Testis (tissue), 2 donors: ENCODE measurements at regions not wholly inside any gene's neighbourhood (a gene's known extent, or its start where the extent isn't known, plus 50 kb on each side); places are given as distances from the start of the nearest gene placed in this dataset.

Experiments used
- CTCF ChIP-seq, 3 experiments: fragments of 450-650 bp in 2 of 3; fragments of 200-600 bp in 1 of 3; sonication (generic) in 1 of 3; IDR thresholded peaks; one replicate each; pipeline ENCODE4 v1.5.1; 2016 to 2019; ENCODE audit warnings: antibody characterized with exemption in 3 of 3, mild to moderate bottlenecking in 2 of 3, moderate library complexity in 1 of 3
- POLR2A ChIP-seq: fragments of 450-650 bp; IDR thresholded peaks from one replicate; pipeline ENCODE4 v1.6.1; 2017; ENCODE audit warnings: antibody characterized with exemption, mild to moderate bottlenecking, moderate library complexity

DNA sequence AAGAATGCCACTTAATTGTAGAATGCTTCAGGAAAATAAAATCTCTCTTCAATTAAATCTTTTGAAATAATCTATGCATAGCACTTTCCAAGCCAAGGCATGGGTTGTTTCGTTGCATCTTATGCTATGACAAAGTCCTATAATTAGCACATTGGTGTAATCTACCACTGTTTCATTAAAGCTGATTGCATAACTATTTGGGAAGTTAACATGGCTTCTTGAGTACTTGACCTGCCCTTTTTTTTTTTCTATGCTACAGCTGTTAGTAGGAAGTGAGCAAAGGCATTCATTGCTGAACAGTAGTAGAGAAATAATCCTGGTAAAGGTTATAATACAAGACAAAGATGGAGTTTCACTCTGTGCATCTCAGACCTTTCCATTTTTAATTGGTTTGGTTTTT lies 557.2 kb upstream of the CELF2 start:
- TF ChIP-seq CTCF (IDR thresholded peaks at IDR 0.05), result no peak
- TF ChIP-seq POLR2A, result no peak
